HEK293T (cell line): ENCODE measurements at regions not wholly inside any gene's neighbourhood (a gene's known extent, or its start where the extent isn't known, plus 50 kb on each side); places are given as distances from the start of the nearest gene placed in this dataset.

ENCODE experiments used
- ARNT ChIP-seq: fragments of 450-650 bp; IDR thresholded peaks from 2 replicates; pipeline ENCODE4 v1.6.1; 2017; ENCODE audit warnings: mild to moderate bottlenecking
- BHLHE40 ChIP-seq: fragments of 450-650 bp; IDR thresholded peaks from 2 replicates; pipeline ENCODE4 v1.6.1; 2016; ENCODE audit warnings: mild to moderate bottlenecking, moderate library complexity, borderline replicate concordance
- CTBP1 ChIP-seq: fragments of 450-650 bp; IDR thresholded peaks from 2 replicates; pipeline ENCODE4 v1.6.1; 2016; ENCODE audit warnings: borderline replicate concordance
- ELF4 ChIP-seq: fragments of 450-650 bp; IDR thresholded peaks from 2 replicates; pipeline ENCODE4 v1.6.1; 2017; ENCODE audit warnings: antibody characterized with exemption
- FOXA1 ChIP-seq: fragments of 450-650 bp; IDR thresholded peaks from 2 replicates; pipeline ENCODE4 v1.6.1; 2016; ENCODE audit warnings: mild to moderate bottlenecking
- FOXK2 ChIP-seq: fragments of 450-650 bp; IDR thresholded peaks from 2 replicates; pipeline ENCODE4 v1.6.1; 2016; ENCODE audit warnings: mild to moderate bottlenecking
- FOXM1 ChIP-seq: fragments of 450-650 bp; IDR thresholded peaks from 2 replicates; pipeline ENCODE4 v1.6.1; 2017; ENCODE audit warnings: mild to moderate bottlenecking, borderline replicate concordance
- HDGF ChIP-seq: fragments of 450-650 bp; IDR thresholded peaks from 2 replicates; pipeline ENCODE4 v1.6.1; 2017; ENCODE audit warnings: antibody characterized with exemption, borderline replicate concordance
- L3MBTL2 ChIP-seq: fragments of 450-650 bp; conservative IDR thresholded peaks from 2 replicates; pipeline ENCODE4 v1.6.1; 2016; ENCODE audit warnings: mild to moderate bottlenecking
- NFRKB ChIP-seq: fragments of 450-650 bp; IDR thresholded peaks from 2 replicates; pipeline ENCODE4 v1.6.1; 2016; ENCODE audit warnings: mild to moderate bottlenecking, moderate library complexity
- SP1 ChIP-seq: fragments of 450-650 bp; IDR thresholded peaks from 2 replicates; pipeline ENCODE4 v1.6.1; 2017
- SUZ12 ChIP-seq: fragments of 450-650 bp; IDR thresholded peaks from 2 replicates; pipeline ENCODE4 v1.6.1; 2016; ENCODE audit warnings: mild to moderate bottlenecking
- TARDBP ChIP-seq: fragments of 450-650 bp; IDR thresholded peaks from 2 replicates; pipeline ENCODE4 v1.6.1; 2016
- ZNF384 ChIP-seq: fragments of 450-650 bp; IDR thresholded peaks from 2 replicates; pipeline ENCODE4 v1.6.1; 2016

- no peak for TF ChIP-seq CTBP1
- no peak for TF ChIP-seq SP1
- TF ChIP-seq ZNF384: no peak
- TF ChIP-seq L3MBTL2: no peak
- TF ChIP-seq ELF4: no peak
- TF ChIP-seq FOXM1: no peak
- no peak for TF ChIP-seq TARDBP
- TF ChIP-seq BHLHE40: no peak
- no peak for TF ChIP-seq NFRKB
- TF ChIP-seq FOXA1: no peak
- TF ChIP-seq SUZ12: no peak
- TF ChIP-seq FOXK2: no peak
- no peak for TF ChIP-seq HDGF
- no peak for TF ChIP-seq ARNT
These were observed 843.2 kb downstream of the AMY1C start for GRCh38 chr1:104592926-104593325.
